ENCODE measurements at regions not wholly inside any gene's neighbourhood (a gene's known extent, or its start where the extent isn't known, plus 50 kb on each side); places are given as distances from the start of the nearest gene placed in this dataset.

GRCh38 chr14:101495827-101496775 is 65.2 kb upstream of the DIO3 start:
- DNase-seq (ENCODE audit: low read depth, low spot score): no peak
- no peak overlapping the region for H3K4me3 ChIP-seq (ENCODE audit: low read length)

- H3K4me3 ChIP-seq (ENCODE audit: low read length): no peak overlapping the region
- DNase-seq (ENCODE audit: low read depth, low spot score): no peak
These were observed 64.3 kb upstream of the DIO3 start for GRCh38 chr14:101496776-101497683.

- DNase-seq (ENCODE audit: low read depth, low spot score): no peak
- H3K4me3 ChIP-seq (ENCODE audit: low read length): no peak overlapping the region
These were observed 63.4 kb upstream of the DIO3 start for GRCh38 chr14:101497684-101498525.

- DNase-seq (ENCODE audit: low read depth, low spot score): no peak
- no peak overlapping the region for H3K4me3 ChIP-seq (ENCODE audit: low read length)
These were observed 62.8 kb upstream of the DIO3 start for GRCh38 chr14:101498526-101498860.

GRCh38 chr14:101499080-101499479 is 62.2 kb upstream of the DIO3 start:
- no peak overlapping the region for H3K4me3 ChIP-seq (ENCODE audit: low read length)
- DNase-seq (ENCODE audit: low read depth, low spot score): no peak

- DNase-seq (ENCODE audit: low read depth, low spot score): no peak
- no peak overlapping the region for H3K4me3 ChIP-seq (ENCODE audit: low read length)
These were observed 61.8 kb upstream of the DIO3 start for GRCh38 chr14:101499513-101499912.

GRCh38 chr14:101500061-101500460 is 61.2 kb upstream of the DIO3 start:
- H3K4me3 ChIP-seq (ENCODE audit: low read length): no peak overlapping the region
- no peak for DNase-seq (ENCODE audit: low read depth, low spot score)

GRCh38 chr14:101500681-101501080 is 60.6 kb upstream of the DIO3 start:
- no peak for DNase-seq (ENCODE audit: low read depth, low spot score)
- no peak overlapping the region for H3K4me3 ChIP-seq (ENCODE audit: low read length)

- DNase-seq (ENCODE audit: low read depth, low spot score): no peak
- no peak overlapping the region for H3K4me3 ChIP-seq (ENCODE audit: low read length)
These were observed 60.0 kb upstream of the DIO3 start for GRCh38 chr14:101501341-101501740.

- no peak for DNase-seq (ENCODE audit: low read depth, low spot score)
- no peak overlapping the region for H3K4me3 ChIP-seq (ENCODE audit: low read length)
These were observed 59.3 kb upstream of the DIO3 start for GRCh38 chr14:101501858-101502615.

GRCh38 chr14:101502761-101503392 is 58.4 kb upstream of the DIO3 start:
- no peak for DNase-seq (ENCODE audit: low read depth, low spot score)
- H3K4me3 ChIP-seq (ENCODE audit: low read length): no peak overlapping the region

- DNase-seq (ENCODE audit: low read depth, low spot score): no peak
- no peak overlapping the region for H3K4me3 ChIP-seq (ENCODE audit: low read length)
These were observed 57.7 kb upstream of the DIO3 start for GRCh38 chr14:101503431-101504095.

- H3K4me3 ChIP-seq (ENCODE audit: low read length): no peak overlapping the region
- no peak for DNase-seq (ENCODE audit: low read depth, low spot score)
These were observed 57.0 kb upstream of the DIO3 start for GRCh38 chr14:101504096-101504948.

- H3K4me3 ChIP-seq (ENCODE audit: low read length): no peak overlapping the region
- no peak for DNase-seq (ENCODE audit: low read depth, low spot score)
These were observed 55.9 kb upstream of the DIO3 start for GRCh38 chr14:101505236-101505970.

- H3K4me3 ChIP-seq (ENCODE audit: low read length): no peak overlapping the region
- no peak for DNase-seq (ENCODE audit: low read depth, low spot score)
These were observed 54.9 kb upstream of the DIO3 start for GRCh38 chr14:101506211-101506925.
